ENCODE measurements at regions not wholly inside any gene's neighbourhood (a gene's known extent, or its start where the extent isn't known, plus 50 kb on each side); places are given as distances from the start of the nearest gene placed in this dataset.

DNA sequence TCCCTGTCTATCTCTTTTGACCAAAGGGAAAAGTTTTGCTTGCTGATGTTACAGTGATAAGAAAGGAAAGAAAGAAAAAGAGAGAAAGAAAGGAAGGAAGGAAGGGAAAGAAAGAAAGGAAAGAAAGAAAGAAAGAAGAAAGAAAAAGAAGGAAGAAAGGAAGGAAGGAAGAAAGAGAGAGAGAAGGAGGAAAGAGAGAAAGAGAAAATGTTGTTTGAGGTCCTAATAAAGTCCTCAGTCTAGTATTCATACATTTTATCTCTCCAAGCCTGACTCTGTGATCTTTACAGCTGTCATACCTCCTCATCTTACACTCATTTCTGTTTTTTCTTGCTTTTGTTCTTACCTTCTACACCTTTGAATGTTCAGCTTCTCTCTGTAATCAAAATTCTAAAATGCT lies 111.4 kb upstream of the MBNL1 start:
- FAIRE-seq: no peak

DNA sequence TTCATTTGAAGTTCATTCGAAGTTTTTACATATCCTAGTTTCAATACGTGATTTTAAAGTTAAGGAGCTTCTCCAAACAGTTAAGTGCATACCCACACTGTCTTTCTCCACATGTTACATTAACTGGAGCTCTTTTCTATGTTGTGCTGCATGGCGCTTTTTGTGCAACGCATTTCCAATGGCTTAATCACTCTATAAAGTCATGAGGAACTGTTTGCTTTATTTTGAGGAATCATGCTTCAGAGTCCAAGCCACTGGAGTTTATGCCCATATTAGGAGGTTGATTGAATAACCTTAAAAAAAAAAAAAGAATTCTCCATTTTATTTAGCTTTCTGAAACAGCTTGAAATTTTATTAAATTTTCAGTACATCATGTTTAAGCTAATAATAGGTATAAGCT lies 109.4 kb upstream of the MBNL1 start:
- no peak for FAIRE-seq

DNA sequence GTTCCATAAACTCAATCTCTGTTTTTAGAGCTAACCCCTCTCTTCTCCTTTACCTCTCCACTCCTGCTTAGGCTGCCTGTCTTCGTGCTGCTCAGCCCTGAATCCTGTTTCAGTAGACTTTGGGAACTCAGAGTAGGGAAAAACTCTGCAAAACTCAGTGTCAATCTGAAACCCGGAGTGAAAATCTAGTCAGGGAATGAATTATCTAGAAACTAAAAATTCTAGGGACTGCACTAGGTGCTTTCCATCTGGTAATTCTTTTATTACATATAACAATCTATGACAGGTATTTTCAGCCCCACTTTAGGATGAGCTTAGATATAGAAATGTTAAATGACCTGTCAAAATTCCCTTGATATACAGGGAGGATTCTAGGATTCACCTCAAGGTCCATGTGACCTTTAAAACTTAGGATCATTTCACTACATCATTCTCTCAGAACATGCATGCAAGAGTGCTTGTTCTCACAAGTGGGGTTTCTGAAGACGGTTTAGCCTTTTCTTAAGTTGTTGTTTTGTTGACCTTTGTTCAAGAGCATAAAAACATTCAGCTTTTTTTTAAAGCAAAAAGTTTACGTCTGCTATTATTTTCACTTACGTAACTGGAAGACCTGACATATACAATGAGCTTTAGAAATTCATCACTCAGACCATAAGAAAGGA lies 108.2 kb upstream of the MBNL1 start:
- no peak for FAIRE-seq

DNA sequence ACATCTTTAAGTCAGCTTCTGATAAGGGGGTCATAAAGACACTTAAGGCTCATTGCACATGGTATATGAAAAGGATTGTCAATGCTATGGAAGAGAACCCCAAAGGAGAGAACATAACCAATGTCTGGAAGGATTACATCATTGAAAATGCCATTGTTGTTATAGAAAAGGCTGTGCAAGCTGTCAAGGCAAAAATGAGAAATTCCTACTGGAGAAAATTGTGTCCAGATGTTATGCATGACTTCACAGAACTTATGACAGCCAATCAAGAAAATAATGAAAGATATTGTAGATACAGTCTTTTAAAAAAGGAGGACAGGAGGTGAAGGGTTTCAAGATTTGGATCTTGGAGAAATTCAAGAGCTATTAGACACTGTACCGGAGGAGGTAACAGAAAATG lies 96.3 kb upstream of the MBNL1 start:
- FAIRE-seq: no peak

DNA sequence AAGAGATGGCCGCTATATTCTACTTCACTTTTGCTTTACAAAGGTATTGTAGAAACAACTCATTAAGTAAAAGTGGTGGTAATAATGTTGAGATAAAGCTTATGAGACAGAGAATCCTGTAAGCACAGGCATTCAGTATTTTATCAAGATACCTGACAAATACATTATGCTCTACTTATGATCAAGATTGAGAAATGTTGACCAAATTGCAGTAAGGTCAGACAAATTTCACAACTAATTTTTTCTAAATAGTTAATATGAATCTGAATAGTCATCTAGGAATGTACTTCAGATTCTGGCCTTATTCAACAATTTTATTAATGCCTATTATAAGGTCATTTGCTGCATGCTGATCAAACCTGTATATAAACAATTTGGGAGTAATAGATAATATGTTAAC lies 95.1 kb upstream of the MBNL1 start:
- FAIRE-seq: no peak

DNA sequence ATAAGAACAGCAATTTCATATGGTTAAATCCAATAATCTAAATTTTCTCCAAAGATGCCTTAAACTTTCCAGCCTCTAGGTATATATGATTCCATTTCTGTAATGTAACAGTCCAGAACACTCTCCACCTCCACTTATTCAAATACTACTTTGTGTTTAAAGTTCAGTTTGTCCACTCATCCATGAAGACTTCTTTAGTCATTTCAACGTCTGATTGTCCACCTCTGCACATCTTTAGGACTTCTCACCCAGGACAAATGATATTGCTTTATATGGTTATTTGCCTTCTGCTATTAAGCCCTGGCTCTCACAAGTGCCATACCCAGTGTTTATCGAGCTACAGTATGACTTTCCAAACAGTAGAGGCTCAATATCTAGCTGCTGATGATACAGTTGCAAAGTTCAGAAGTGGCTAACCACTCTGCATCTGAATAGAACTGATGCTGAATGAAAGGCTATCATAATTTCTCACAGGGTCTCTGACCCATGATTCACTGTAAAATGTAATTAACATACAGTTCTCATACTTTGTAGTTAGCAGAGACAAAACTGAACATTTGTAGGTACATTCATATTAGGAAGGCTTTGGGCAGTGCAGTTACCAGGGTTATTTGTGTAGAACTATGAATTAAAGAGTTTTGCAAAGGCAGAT lies 93.7 kb upstream of the MBNL1 start:
- no peak for FAIRE-seq

DNA sequence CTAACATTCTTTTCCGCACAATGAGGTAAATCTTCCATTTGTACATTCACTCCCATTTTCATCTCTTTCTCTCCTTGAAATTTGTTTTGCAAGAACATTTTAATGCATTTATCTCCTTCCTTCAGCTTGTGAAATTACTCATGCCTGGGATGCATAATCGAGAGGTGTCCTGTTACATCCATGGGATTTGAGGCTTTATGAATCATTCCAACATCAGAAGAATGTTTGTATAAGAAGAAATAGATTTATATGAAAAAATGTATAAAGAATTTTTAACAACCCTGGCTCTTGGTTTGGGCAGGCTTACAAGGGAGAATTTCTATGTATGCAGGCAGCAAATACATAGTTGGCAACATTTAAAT lies 93.2 kb upstream of the MBNL1 start:
- FAIRE-seq: no peak

DNA sequence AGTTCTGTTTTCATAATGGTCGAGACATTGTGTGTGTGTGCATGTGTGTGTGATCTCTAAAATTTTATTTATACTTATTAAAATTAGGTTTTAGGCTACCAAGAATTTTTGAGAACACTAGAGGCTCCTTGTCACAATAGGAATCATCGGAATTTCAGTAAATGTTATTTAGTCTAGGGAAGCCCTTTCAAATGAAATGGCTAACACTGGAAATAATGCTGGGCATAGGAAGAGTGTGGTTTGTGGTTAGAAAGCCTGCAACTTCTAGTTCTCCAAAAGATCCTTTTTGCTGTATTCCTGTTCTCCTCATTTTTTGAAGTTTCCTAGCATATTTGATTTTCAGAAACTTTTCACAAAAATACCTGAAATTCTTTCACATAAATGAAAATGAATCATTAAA lies 92.5 kb upstream of the MBNL1 start:
- no peak for FAIRE-seq

DNA sequence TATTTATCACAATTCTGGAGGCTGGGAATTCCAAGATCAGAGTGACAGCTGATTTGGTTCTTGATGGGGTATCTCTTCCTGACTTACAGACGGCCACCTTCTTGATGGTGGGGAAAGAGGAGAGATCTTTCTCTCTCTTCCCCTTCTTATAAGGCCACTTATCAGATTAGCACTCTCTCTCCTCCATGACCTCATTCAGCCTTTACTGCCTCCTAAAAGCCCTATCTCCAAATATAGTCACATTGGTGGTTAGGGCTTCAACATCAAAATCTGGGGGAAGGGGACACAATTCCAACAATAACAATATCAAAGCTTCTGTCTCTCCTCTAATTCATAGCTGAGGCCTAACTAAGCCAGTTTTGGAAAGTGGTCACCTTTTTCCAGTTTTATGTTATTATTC lies 91.7 kb upstream of the MBNL1 start:
- FAIRE-seq: no peak

DNA sequence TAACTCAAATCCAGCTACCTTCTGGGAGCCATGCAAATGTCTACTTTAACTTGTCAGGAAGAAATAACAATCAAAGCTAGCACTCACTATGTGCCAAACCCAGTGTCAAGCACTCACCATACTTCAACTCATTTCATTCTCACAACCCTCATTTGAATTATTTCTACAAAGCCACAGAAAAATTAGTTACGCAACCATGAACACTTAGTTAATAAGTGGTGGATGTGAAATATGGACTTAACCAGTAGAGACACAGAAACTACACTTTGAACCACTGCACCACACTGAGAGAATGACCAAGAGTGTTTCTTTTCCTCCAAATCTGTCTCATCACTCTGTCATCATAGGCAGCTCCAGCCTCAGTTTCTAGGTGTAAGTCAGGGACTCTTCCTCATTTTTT lies 91.0 kb upstream of the MBNL1 start:
- no peak for FAIRE-seq

DNA sequence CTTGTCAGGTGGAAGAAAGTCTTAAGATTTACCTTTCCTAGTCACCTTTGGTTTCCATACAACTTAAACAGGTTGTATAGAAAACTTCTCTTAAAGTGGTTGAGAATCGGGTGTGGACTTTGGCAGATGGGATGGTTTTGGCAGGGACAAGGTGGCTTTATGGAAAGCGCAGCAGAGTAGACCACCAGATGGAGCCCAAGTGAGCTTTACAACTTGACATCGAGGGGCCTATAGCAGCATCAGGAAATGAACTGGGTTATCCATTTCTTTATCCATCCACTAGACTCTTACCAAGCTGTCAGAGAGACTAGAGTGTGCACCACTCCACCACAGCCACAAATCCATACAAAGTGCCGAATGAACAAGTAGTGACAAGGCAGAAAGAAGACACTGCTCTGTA lies 85.3 kb upstream of the MBNL1 start:
- FAIRE-seq: no peak

DNA sequence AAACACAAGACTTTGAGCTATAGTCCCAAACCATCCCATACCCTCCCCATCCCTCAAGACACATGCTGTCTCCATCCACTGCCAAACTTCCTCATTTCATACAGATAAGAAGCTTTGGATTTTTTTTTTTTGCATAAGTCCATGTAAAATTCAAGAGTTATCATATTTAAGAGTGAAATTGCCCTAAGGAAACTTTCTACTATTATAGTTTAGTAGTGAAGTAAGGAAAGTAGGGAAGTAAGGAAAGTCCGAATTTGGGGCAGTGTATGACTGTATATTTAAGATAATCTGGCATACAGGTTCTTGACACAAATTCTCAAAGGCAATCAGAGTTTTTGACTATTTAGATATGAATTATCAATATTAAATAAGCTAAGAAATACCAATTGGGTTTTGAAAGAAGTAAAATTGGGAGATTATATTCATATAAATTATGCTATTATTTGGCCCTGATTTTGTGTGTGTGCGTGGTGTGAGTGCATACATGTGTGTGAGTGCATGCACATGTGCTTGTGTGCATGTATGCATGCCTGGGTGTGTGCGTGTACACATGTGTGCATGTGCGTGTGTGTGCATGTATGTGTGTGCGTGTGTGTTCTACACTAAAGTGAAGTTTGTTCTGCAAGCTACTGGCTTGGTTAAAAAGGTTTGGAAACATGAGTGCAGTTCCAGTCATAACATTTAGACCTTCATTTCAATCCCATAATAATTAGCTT lies 83.6 kb upstream of the MBNL1 start:
- FAIRE-seq: no peak

DNA sequence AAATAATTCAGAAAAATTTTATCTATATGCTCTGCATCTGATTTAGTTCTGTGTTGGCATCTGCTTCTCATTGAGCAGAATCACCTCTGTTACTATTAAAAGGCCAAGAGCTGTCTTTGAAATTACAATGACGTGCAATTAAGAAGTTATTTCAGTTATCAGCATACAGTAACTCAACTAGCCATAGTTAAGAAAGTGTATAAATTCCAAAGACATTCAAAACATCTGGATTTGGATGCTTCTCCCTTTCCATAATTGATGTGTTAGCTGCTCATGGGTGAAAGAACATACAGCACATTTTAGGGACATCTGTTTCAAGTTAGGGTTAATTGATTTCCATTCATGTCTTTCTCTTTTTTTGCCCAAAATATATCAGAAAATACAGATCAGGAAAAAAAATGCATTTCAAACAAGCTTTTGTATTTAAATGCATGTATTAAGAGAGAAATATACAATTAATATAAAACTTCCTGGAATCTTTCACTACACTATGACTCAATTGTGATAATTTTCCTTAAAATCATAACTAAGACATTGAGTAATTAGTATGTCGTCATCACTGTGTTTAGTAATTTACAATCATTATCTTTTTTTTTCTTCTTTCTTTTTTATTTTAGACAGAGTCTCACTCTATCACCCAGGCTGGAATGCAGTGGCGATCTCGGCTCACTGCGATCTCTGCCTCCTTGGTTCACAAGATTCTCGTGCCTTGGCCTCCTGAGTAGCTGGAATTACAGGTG lies 82.7 kb upstream of the MBNL1 start:
- no peak for FAIRE-seq

DNA sequence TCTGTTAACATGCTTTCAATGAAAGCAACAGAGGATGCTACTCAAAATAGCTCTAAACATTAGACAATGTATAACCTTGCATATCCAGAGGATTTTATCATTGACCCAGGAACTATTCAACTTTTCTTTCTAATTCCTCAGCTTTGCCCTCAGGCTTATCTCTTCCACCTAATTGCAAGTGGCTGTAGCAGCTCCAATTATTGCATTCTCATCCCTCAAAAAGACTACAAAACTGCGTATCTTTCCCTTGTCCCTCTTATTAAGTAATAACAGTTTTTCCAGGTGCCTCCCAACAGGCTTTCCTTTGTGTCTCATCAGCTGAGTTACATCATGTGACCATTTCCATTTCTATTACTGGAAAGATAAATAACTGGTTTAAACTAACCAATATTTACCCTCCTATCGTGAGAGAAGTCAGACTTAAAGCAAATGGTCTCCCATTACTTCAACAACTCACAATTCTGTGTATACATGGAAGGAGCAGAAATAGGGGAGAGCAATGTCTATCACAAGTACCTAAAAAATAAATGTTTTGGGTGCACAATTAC lies 78.0 kb upstream of the MBNL1 start:
- FAIRE-seq: no peak

DNA sequence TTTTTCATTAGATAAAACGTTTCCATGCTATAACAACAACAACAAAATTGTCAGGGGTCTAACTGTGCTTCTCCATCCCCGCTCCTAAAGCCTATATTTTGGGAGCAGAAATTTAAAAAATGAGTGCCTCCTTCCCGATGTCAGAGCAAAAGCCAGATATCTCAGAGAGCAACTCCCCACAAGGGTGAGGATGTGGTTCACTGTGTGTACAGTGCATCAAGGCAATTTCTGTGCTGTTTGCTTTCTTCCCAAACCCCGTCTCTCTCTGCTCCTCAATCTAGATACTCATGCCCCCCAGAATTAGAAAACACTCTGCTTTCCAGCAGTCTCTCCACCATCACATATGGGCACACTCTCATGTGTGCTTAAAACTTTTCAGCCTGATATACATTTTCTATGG lies 76.7 kb upstream of the MBNL1 start:
- FAIRE-seq: no peak

DNA sequence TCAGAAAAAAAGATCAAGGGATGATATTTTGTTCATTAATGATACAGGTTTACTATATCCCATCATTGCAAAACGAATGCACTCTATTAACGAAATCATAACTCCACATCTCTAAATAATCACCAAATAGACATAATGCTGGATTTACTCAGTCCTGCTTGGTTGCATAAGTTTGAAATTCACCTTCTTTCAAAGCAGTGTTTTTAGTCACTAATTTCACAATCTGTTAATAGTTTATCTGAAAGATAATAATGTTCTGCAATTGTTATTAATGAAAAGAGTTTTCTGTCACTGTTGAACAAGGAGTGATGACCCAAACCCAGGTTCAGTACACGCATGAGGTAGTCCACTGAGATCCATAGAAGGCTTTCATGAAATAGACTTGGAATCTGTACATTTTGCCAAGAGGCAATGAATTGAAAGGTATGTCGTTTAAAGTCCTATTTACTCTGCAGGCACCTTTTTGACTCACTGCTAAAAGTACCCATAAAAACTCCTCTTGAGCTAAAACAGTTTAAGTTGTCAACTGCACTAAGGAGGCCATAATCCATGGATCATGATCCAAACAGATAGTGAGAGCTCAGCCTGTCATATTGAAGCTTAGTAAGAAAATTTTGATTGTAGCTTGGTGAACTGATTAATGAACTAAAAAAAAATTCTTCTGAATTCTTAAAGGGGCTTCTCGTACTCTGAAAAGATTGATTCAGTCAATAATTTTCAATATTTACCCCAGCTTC lies 75.6 kb upstream of the MBNL1 start:
- FAIRE-seq: no peak

DNA sequence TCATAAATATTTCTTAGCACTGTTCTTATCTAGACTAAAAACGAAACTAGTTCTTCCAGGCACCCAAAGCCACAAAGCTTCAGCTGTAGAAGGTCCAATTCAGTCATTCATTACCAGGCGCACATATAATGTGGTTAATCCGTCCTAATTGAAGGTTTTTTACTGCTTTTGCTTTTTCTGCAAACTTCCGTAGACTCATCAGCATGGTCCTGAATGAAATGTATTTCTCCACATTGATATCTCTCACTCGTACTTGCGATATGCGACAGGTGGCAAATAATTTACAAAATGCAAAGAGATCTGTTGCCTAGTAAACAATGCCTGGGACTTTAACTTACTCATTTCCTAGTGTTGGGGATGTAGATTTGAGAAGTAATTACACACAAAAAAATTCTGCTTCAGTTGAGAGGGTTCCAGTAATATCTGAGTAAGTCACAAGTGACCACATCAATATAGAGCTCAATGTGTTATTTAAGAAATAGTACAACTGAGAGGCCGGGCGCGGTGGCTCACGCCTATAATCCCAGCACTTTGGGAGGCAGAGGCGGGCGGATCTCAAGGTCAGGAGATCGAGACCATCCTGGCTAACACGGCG lies 75.0 kb upstream of the MBNL1 start:
- FAIRE-seq: no peak

DNA sequence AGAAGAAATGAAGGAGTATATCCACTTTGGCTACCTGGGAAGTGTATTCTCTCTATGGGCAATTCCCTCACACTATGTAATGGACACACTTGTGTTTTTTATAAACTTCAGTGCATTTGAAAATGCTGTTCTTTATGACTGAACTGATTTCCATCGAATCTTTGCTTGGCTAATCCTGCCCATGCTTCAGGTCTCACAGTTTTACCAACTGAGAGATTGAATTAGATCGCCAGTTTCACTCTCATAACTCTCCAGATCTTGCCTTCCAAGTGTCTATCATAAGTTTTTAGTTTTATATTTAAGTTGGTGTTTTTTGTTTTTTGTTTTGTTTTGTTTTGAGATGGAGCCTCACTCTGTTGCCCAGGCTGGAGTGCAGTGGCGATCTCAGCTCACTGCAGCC lies 73.5 kb upstream of the MBNL1 start:
- FAIRE-seq: no peak

DNA sequence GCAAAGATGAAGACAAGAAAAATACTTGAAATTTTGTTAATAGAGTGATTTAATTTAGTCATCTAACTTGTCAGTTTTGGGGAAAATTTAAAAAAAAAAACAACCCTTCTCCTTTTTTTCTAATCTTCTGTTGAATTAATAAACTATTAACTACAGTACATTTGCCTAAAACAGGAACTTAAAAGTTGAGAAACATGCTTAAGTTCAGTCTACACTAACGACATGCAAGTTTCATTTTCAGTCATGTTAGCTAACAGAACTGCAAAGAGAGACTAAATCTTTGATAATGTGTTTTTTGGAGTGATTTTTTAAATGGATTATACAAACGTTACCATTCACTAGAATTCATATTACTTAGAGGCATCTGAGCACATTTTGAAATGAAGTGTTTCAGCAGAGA lies 71.9 kb upstream of the MBNL1 start:
- FAIRE-seq: no peak

DNA sequence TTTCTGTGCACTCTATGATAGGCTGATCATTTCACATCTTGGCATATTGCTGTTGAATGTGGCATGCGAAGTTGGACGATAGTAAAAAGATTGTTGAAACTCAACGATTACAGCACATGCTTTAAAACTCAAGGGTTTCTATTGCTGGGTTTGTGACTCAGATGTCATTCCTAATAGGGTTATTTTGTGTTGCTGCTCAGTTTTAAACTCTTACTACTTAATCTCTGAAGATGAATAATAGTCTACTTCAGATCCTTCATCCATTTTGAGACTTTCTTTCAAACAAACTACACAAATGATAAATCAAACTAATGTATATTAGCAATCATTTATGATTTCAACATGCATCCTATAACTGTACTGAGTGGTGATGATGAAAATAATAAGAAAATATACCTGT lies 71.3 kb upstream of the MBNL1 start:
- FAIRE-seq: no peak

DNA sequence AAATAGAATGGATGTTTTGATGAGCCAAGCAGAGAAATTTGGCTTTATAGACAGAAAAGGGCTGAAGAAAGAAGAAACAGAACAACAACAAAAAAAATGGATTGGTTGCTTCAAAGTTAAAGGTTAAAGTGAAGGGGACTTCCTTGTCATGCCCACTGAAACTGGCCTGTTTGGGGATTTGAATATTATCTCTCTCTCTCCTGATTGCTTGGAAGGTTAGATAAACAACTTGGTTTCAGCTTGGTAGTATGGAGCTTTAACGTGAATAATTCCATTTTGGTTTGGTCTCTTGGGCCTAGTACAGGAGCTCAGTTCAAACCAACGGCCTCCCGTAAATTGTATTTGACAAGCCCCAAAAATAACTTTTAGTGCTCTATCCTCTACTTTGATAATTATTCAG lies 70.8 kb upstream of the MBNL1 start:
- no peak for FAIRE-seq

DNA sequence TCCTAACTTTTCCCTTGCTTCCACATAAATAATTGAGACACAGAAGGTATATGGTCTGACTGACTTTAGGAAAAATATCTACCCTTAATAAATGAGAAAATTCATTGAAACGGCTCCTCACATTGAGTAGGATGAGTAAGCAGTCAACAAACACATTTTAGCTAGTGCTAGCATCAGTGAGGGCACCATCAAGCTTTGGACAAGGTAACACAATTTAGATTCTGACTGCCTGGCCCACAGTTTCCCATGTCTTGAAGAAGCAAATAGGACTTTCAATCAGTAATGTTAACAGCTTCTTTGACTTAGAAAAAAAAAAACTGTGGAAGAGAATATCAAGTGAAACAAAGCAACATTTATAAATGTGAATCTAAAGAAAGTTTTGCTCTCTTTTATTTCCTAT lies 70.1 kb upstream of the MBNL1 start:
- no peak for FAIRE-seq
